Vagina (tissue), 2 donors: ENCODE measurements at regions not wholly inside any gene's neighbourhood (a gene's known extent, or its start where the extent isn't known, plus 50 kb on each side); places are given as distances from the start of the nearest gene placed in this dataset.

ENCODE experiments used
- CTCF ChIP-seq, 3 experiments: fragments of 450-650 bp in 2 of 3; fragments of 200-600 bp in 1 of 3; sonication (generic) in 1 of 3; IDR thresholded peaks; one replicate each; pipeline ENCODE4 v1.5.1; 2017 to 2019; ENCODE audit warnings: antibody characterized with exemption in 3 of 3, mild to moderate bottlenecking in 2 of 3, moderate library complexity in 2 of 3
- POLR2AphosphoS5 ChIP-seq, 2 donors: sonication (generic); formaldehyde crosslinking; IDR thresholded peaks; one replicate each; pipeline ENCODE4 v1.9.0; 2017; ENCODE audit warnings: antibody characterized with exemption in 2 of 2, mild to moderate bottlenecking in 2 of 2, low read depth in 1 of 2; ENCODE audit not compliant: insufficient read depth in 1 of 2

DNA sequence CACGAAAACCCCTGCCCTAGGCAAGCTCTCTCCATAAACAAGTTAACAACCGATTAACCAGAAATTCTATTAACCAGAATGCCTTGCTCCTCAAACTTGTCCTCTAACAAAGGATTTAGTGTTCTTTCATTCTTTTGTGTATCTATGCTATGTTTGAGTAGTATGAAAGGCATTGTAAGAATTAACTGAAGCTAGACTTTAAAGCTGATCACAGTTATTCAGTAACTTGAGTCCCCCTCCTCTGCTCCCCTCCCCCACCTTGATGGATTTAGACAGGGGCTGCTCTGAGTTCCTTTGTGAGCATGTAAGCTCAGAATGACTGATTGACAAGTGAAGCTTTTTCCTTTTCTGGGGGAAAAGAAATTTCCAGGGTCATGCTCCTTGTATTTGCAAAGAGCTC is 257.6 kb downstream of the TTLL7 start:
- TF ChIP-seq CTCF (IDR thresholded peaks at IDR 0.05) (no peak), POLR2AphosphoS5 (IDR thresholded peaks at IDR 0.05; ENCODE audit: insufficient read depth in 1 of 2, low read depth in 1 of 2) (no peak)
